Activated CD4-positive, CD25-positive, alpha-beta regulatory T cell treated with anti-CD3 and anti-CD28 coated beads, Interleukin-2, amount 50 U/mL, for 24 hours (primary cell): ENCODE measurements at regions not wholly inside any gene's neighbourhood (a gene's known extent, or its start where the extent isn't known, plus 50 kb on each side); places are given as distances from the start of the nearest gene placed in this dataset.
"Not testable (repeated sequence)": the region's sequence is repeated elsewhere in the genome, so short reads cannot be mapped to it uniquely, and the experiment has no call there.

ENCODE experiments used
- ATAC-seq, 2 donors: fragments of 150-1000 bp; cut with Tn5 transposase; one replicate each; pipeline ENCODE4 v1.10.0; 2021; ENCODE audit warnings: mild to moderate bottlenecking in 1 of 2, moderate library complexity in 1 of 2

GRCh38 chr3:166013073-166013679, 176.0 kb upstream of the BCHE start:
- no peak for ATAC-seq

- no peak for ATAC-seq
Observed at GRCh38 chr3:166011771-166012170, 174.5 kb upstream of the BCHE start.

- ATAC-seq, result no peak
Observed at GRCh38 chr3:166005126-166005525, 167.9 kb upstream of the BCHE start.

GRCh38 chr3:165994293-165994692, 157.1 kb upstream of the BCHE start:
- ATAC-seq, result no peak

GRCh38 chr3:165984589-165984988, 147.4 kb upstream of the BCHE start:
- ATAC-seq, result no peak

- ATAC-seq, result no peak
Observed at GRCh38 chr3:165983284-165983683, 146.1 kb upstream of the BCHE start.

- no peak for ATAC-seq
Observed at GRCh38 chr3:165981318-165981717, 144.1 kb upstream of the BCHE start.

- ATAC-seq, result not testable (repeated sequence)
Observed at GRCh38 chr3:165960825-165961224, 123.6 kb upstream of the BCHE start.

- no peak for ATAC-seq
Observed at GRCh38 chr3:165954171-165954570, 116.9 kb upstream of the BCHE start.

- ATAC-seq, result no peak
Observed at GRCh38 chr3:165946360-165946759, 109.1 kb upstream of the BCHE start.

- no peak for ATAC-seq
Observed at GRCh38 chr3:165938986-165939540, 101.8 kb upstream of the BCHE start.

- not testable (repeated sequence) for ATAC-seq
Observed at GRCh38 chr3:165936081-165936480, 98.9 kb upstream of the BCHE start.

GRCh38 chr3:165924301-165924791, 87.1 kb upstream of the BCHE start:
- ATAC-seq, result not testable (repeated sequence)

GRCh38 chr3:165920984-165921383, 83.8 kb upstream of the BCHE start:
- ATAC-seq, result no peak

GRCh38 chr3:165919284-165919683, 82.1 kb upstream of the BCHE start:
- ATAC-seq, result no peak

- ATAC-seq, result no peak
Observed at GRCh38 chr3:165918657-165918979, 81.4 kb upstream of the BCHE start.

- ATAC-seq, result not testable (repeated sequence)
Observed at GRCh38 chr3:165917938-165918656, 80.9 kb upstream of the BCHE start.

- ATAC-seq, result not testable (repeated sequence)
Observed at GRCh38 chr3:165915104-165915503, 77.9 kb upstream of the BCHE start.

GRCh38 chr3:165903885-165904630, 66.8 kb upstream of the BCHE start:
- no peak for ATAC-seq

- no peak for ATAC-seq
Observed at GRCh38 chr3:165899066-165899465, 61.8 kb upstream of the BCHE start.

- no peak for ATAC-seq
Observed at GRCh38 chr3:165897137-165897536, 59.9 kb upstream of the BCHE start.

GRCh38 chr3:165895919-165896318, 58.7 kb upstream of the BCHE start:
- no peak for ATAC-seq

- no peak for ATAC-seq
Observed at GRCh38 chr3:165892565-165892964, 55.3 kb upstream of the BCHE start.
